Naive B cell (primary cell): ENCODE measurements at regions not wholly inside any gene's neighbourhood (a gene's known extent, or its start where the extent isn't known, plus 50 kb on each side); places are given as distances from the start of the nearest gene placed in this dataset.

Experiments used
- ATAC-seq, 2 donors: fragments of 150-1000 bp; cut with Tn5 transposase; 2 replicates each; pipeline ENCODE4 v1.10.0; 2021; ENCODE audit warnings: low read depth in 2 of 2, mild to moderate bottlenecking in 2 of 2, moderate library complexity in 2 of 2
- DNase-seq: peaks from one replicate; pipeline ENCODE4 v3.0.0; 2022
- H3K27ac Mint-ChIP-seq, 6 donors: one replicate each; pipeline ENCODE4 v1.8.0; 2020 to 2022; ENCODE audit warnings: mild to moderate bottlenecking in 6 of 6, mixed read lengths in 6 of 6, moderate library complexity in 5 of 6, inconsistent platforms in 2 of 6
- H3K27me3 Mint-ChIP-seq, 3 donors: one replicate each; pipeline ENCODE4 v1.8.0; 2021 to 2022; ENCODE audit warnings: mixed read lengths in 3 of 3, mild to moderate bottlenecking in 1 of 3
- H3K36me3 Mint-ChIP-seq, 2 donors: one replicate each; pipeline ENCODE4 v1.8.0; 2020 to 2022; ENCODE audit warnings: mixed read lengths in 2 of 2, inconsistent platforms in 1 of 2, mild to moderate bottlenecking in 1 of 2
- H3K4me1 Mint-ChIP-seq, 3 donors: one replicate each; pipeline ENCODE4 v1.8.0; 2020 to 2022; ENCODE audit warnings: mixed read lengths in 3 of 3, inconsistent platforms in 1 of 3, mild to moderate bottlenecking in 1 of 3, moderate library complexity in 1 of 3
- H3K4me3 Mint-ChIP-seq, 8 donors: one replicate each; pipeline ENCODE4 v1.8.0; 2020 to 2022; ENCODE audit warnings: mild to moderate bottlenecking in 8 of 8, mixed read lengths in 8 of 8, moderate library complexity in 8 of 8, inconsistent platforms in 2 of 8
- H3K9me3 Mint-ChIP-seq, 7 donors: one replicate each; pipeline ENCODE4 v1.8.0; 2020 to 2022; ENCODE audit warnings: mixed read lengths in 7 of 7, mild to moderate bottlenecking in 5 of 7, inconsistent platforms in 2 of 7, moderate library complexity in 1 of 7

- Mint-ChIP-seq H3K4me3 (no peak overlapping the region), H3K27me3 (no peaks in the 10 kb centered on the region), H3K9me3 (peaks cover 0 to 7% (median 2%) of the 10 kb centered on the region in 7 donors), H3K36me3 (no peaks in the 10 kb centered on the region), H3K4me1 (no peaks in the 10 kb centered on the region), H3K27ac (no peak overlapping the region)
- DNase-seq = no peak
- ATAC-seq = no peak
These were observed 365.1 kb upstream of the LMCD1 start for GRCh38 chr3:8136553-8136952.

DNA sequence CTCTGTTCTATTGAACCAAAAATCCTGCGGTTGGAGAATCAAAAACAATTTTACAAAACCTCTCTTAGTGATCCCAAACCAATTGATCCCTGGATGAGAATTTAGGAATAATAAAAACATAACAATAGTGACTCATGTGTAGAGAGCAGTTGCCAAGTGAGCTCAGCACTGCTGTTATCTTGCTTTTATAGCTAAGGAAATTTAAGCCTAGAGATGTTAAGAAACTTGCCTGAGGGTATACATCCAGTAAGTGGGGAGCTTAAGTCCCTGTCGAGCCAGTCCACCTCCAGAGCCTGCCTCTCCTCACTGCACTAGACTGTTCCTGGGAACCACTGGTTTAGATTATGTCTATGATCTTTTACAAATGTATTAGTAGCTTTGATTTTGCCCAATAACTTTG, 358.4 kb upstream of the LMCD1 start:
- Mint-ChIP-seq H3K27ac (no peak overlapping the region), H3K9me3 (peaks cover 0 to 8% (median 0%) of the 10 kb centered on the region in 7 donors), H3K27me3 (peaks cover 0 to 5% (median 0%) of the 10 kb centered on the region in 3 donors), H3K36me3 (no peaks in the 10 kb centered on the region), H3K4me3 (no peak overlapping the region), H3K4me1 (no peaks in the 10 kb centered on the region)
- ATAC-seq (no peak), DNase-seq (no peak)

DNA sequence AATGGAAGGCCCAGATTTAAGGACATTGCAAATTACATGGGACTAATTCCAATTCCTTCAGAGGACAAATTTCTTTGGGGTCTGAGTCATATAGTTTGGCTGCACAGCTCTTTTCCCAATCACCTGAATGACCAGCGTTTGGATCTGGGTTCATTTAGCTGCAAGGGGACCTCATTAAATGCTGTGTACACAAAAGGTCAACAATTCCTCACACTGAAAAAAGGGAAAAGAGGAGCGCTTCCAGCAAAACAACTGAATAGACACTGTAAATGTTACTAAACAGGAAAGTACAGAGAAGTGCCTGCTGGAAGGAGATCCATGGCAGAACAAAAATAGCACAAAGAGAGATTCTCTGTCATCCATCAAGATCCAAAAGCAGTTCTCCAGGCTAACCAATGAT, 356.0 kb upstream of the LMCD1 start:
- no peak for ATAC-seq
- H3K36me3 Mint-ChIP-seq = no peaks in the 10 kb centered on the region
- H3K27me3 Mint-ChIP-seq = peaks cover 0 to 9% (median 0%) of the 10 kb centered on the region in 3 donors
- no peak overlapping the region for H3K4me3 Mint-ChIP-seq
- H3K9me3 Mint-ChIP-seq = peaks cover 0 to 4% (median 0%) of the 10 kb centered on the region in 7 donors
- H3K4me1 Mint-ChIP-seq = no peaks in the 10 kb centered on the region
- no peak overlapping the region for H3K27ac Mint-ChIP-seq
- DNase-seq = no peak

DNA sequence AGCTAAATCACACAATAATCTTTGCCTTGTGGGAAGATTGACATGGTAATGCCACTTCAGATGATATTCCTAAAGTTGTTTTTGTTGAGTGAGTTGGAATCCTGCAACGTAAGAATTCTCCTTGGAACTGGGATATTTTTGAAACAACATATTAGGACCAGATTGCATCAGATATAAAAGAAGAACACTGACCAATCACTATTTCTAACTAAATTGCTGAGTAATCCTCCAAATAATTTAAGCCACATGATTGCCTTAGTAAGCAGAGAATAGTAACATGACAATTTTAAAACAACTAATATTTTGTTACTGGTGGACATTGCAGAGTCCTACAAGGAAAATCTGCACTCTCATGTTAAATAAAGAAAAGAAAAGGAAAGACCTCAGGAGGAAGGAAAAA, 353.9 kb upstream of the LMCD1 start:
- peaks cover 0 to 9% (median 0%) of the 10 kb centered on the region in 3 donors for H3K27me3 Mint-ChIP-seq

DNA sequence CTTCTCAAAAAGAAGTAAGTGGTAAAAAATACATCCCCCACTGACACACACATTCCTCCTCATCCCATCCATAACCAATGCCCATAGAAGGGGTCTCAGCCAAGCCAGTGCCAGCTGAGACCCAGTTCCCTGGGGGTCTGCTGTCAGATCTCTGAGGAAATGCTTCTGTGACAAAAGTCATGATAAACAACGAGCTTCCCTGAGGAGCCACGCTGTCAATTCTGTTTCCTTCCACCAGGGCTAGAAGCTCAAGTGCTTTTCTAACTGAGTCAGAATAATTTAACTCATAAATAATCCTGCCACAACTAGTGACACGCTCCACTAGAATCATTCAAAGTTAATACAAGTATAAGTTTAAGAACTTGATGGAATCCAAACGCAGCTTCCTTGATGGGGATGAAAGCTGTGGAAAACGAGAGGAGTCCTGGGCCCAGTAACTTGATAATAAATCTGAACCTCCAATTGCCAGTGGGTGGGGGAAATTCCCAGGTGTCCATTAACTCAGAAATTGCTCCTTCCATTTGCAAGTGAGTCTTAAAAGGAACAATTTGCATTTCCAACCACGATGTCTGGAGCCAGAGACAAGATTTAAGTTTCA, 348.7 kb upstream of the LMCD1 start:
- no peak for ATAC-seq
- Mint-ChIP-seq H3K27me3 (peaks cover 0 to 5% (median 0%) of the 10 kb centered on the region in 3 donors), H3K4me1 (no peaks in the 10 kb centered on the region), H3K9me3 (peaks cover 0 to 4% (median 0%) of the 10 kb centered on the region in 7 donors), H3K36me3 (no peaks in the 10 kb centered on the region), H3K4me3 (no peak overlapping the region), H3K27ac (no peak overlapping the region)
- DNase-seq = no peak

More for the DNA sequence above, 353.9 kb upstream of the LMCD1 start:
- Mint-ChIP-seq H3K4me1 (no peaks in the 10 kb centered on the region), H3K36me3 (no peaks in the 10 kb centered on the region), H3K27ac (no peak overlapping the region), H3K4me3 (no peak overlapping the region), H3K9me3 (no peaks in the 10 kb centered on the region)
- DNase-seq (no peak), ATAC-seq (no peak)

DNA sequence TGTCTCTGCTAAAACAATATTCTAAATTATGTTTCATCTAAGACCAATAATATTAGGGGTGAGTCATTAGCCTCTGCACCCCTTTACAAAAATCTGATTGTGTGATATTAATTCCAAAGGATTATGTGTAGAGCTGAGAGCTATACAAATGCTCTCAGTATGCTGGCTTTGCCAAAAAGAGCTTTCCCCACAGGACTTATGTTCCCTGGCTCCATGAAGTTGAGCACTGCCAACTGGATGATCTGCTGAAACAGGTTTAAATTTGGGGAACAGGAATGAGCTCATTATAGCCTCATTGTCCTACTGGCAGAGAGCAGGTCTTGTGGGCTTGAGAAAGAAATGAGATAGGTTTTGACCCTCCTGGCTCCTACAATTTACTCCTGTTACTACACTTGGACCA, 347.8 kb upstream of the LMCD1 start:
- Mint-ChIP-seq H3K27me3 (no peaks in the 10 kb centered on the region), H3K9me3 (peaks cover 0 to 4% (median 0%) of the 10 kb centered on the region in 7 donors), H3K27ac (no peak overlapping the region), H3K36me3 (no peaks in the 10 kb centered on the region), H3K4me3 (no peak overlapping the region), H3K4me1 (no peaks in the 10 kb centered on the region)
- no peak for ATAC-seq
- DNase-seq = no peak

- H3K27me3 Mint-ChIP-seq = no peaks in the 10 kb centered on the region
- ATAC-seq = no peak
- H3K4me1 Mint-ChIP-seq = no peaks in the 10 kb centered on the region
These were observed 347.0 kb upstream of the LMCD1 start for GRCh38 chr3:8154617-8155016.

DNA sequence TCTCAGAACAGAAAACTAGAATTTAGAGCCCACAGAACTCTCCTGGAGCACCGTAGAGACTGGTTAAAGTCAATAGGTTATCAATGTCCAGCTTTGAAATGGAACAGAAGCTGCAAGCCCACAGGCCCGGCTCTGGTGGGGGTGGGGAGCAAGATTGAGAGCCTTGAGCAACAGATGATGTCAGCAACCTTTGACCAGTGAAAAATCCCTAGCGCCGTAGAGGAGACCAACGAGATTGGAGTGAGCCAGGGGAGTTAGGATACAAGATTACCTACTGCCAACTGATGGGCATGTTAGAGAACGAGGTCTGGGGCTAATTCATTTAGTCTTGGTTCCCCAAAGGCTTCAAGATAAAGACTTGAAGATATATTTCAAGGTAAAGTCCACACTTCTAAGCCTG, 345.5 kb upstream of the LMCD1 start:
- DNase-seq (no peak), ATAC-seq (no peak)
- Mint-ChIP-seq H3K4me1 (no peaks in the 10 kb centered on the region), H3K4me3 (no peak overlapping the region), H3K9me3 (peaks cover 0 to 4% (median 0%) of the 10 kb centered on the region in 7 donors), H3K36me3 (no peaks in the 10 kb centered on the region), H3K27ac (no peak overlapping the region), H3K27me3 (no peaks in the 10 kb centered on the region)

More at GRCh38 chr3:8154617-8155016, 347.0 kb upstream of the LMCD1 start:
- H3K9me3 Mint-ChIP-seq = peaks cover 0 to 4% (median 0%) of the 10 kb centered on the region in 7 donors
- DNase-seq = no peak
- H3K27ac Mint-ChIP-seq = no peak overlapping the region
- H3K4me3 Mint-ChIP-seq = no peak overlapping the region
- H3K36me3 Mint-ChIP-seq = no peaks in the 10 kb centered on the region

DNA sequence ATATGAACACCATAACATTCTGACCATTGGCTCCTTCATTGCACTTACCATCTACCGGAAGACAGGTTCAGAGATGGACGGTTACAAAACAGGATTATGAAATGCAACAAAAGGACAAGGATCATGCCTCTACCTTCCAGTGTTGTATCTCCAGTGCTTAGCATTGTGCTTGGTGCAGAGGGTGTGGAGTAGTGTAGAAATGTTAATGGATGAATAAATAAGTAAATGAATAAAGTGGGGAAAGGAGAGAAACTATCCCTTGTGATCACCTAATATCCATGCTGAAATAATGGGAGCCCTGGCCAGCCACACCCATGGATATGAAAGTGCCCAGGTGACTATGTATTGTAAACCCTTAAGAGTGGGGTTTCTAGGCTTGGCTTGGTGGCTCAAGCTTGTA, 344.8 kb upstream of the LMCD1 start:
- DNase-seq (no peak), ATAC-seq (no peak)
- Mint-ChIP-seq H3K4me1 (no peaks in the 10 kb centered on the region), H3K27me3 (no peaks in the 10 kb centered on the region), H3K27ac (no peak overlapping the region), H3K9me3 (peaks cover 0 to 4% (median 0%) of the 10 kb centered on the region in 7 donors), H3K4me3 (no peak overlapping the region), H3K36me3 (no peaks in the 10 kb centered on the region)

DNA sequence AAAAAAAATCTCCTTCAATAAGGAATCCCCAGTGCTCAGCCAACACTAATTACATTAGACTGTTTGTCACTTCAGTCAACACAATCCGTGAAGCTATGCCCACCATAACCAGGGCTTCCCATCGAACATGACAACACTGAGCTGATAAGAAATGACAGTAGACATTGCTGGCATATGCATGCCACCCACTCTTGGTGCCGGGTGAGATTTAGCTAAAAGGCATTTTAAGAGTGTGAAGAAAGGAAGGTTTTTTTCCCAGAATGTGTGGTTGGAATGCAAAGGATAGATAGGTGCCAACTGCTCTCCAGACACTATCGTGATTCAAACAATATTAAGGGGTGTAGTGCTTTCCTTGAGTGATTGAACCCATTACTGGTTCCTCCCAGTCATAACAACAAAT, 344.0 kb upstream of the LMCD1 start:
- Mint-ChIP-seq H3K27me3 (no peaks in the 10 kb centered on the region), H3K36me3 (no peaks in the 10 kb centered on the region), H3K4me3 (no peak overlapping the region), H3K27ac (no peak overlapping the region), H3K9me3 (peaks cover 0 to 4% (median 0%) of the 10 kb centered on the region in 7 donors), H3K4me1 (no peaks in the 10 kb centered on the region)
- no peak for DNase-seq
- ATAC-seq = no peak

DNA sequence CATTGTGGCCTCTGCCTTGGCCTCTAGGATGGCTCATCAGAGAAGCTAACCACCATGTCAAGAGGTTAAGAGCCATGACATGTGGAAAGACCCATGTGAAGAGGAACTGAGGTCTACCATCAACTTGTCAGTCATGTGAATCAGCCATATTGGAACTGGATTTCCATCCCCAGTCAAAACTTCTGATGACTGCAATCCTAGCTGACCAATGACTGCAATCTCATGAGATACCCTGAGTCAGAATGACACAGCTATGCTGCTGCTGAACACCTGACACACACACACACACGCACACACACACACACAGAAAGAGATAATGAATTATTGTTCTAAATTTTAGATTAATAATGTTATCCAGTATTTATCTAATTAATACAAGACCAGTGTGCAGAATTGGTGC, 337.5 kb upstream of the LMCD1 start:
- ATAC-seq = no peak
- H3K27ac Mint-ChIP-seq = no peak overlapping the region

GRCh38 chr3:8166014-8166413, 335.6 kb upstream of the LMCD1 start:
- ATAC-seq = no peak
- Mint-ChIP-seq H3K36me3 (no peaks in the 10 kb centered on the region), H3K27me3 (no peaks in the 10 kb centered on the region), H3K4me1 (no peaks in the 10 kb centered on the region), H3K27ac (no peak overlapping the region), H3K9me3 (peaks cover 0 to 22% (median 5%) of the 10 kb centered on the region in 7 donors), H3K4me3 (no peak overlapping the region)
- no peak for DNase-seq

More for the DNA sequence above, 337.5 kb upstream of the LMCD1 start:
- Mint-ChIP-seq H3K27me3 (no peaks in the 10 kb centered on the region), H3K4me3 (no peak overlapping the region), H3K36me3 (no peaks in the 10 kb centered on the region), H3K9me3 (peaks cover 0 to 15% (median 4%) of the 10 kb centered on the region in 7 donors), H3K4me1 (no peaks in the 10 kb centered on the region)
- no peak for DNase-seq

DNA sequence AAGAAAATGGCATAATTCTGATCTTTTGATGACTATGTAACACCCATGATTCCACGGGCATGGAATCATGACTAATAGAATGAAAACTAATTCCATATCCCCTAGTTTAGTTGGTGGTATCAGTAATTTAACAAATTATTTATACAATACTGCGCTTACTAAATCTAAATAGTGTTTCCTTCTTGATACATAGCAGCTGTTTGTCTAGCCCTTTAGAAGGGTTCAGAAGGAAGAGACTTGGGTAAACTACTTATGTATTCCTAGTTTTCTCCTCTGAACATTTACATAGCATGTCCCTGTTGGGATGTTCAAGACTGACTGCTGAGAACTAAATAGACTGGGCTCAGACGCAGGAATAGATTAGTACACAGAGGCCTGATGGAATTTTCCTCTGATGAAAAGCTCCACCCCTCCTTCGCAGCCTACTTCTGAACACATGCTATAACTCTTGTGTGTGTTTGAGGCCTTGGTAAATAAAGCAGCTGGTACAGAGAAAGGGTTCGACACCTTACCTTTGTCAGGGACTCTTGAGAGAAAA, 330.6 kb upstream of the LMCD1 start:
- H3K36me3 Mint-ChIP-seq = no peaks in the 10 kb centered on the region
- no peaks in the 10 kb centered on the region for H3K4me1 Mint-ChIP-seq
- H3K4me3 Mint-ChIP-seq = no peak overlapping the region
- no peak overlapping the region for H3K27ac Mint-ChIP-seq
- DNase-seq (no peak), ATAC-seq (no peak)
- no peaks in the 10 kb centered on the region for H3K27me3 Mint-ChIP-seq
- H3K9me3 Mint-ChIP-seq = peaks cover 0 to 22% (median 5%) of the 10 kb centered on the region in 7 donors

DNA sequence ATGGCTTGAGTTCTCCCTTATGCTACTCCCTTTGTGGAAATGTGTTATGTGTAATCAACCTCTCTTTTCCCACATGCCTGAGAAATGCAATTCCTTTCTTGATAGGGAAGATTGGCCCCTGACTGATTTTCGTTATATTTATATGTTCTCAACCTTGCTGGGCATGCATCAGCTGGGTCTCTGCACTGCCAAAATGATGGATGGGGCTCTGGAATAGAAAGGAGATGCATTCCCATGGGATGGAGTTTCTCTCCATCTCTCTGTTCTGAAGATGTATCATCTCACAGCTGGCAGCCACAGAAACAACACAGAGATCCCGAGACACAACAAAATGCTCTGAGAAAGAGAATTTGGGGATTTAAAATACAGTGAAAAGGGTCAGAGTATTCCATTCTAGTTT, 327.7 kb upstream of the LMCD1 start:
- DNase-seq (no peak), ATAC-seq (no peak)
- H3K4me1 Mint-ChIP-seq = no peaks in the 10 kb centered on the region
- no peak overlapping the region for H3K27ac Mint-ChIP-seq
- no peaks in the 10 kb centered on the region for H3K36me3 Mint-ChIP-seq
- no peak overlapping the region for H3K4me3 Mint-ChIP-seq
- H3K27me3 Mint-ChIP-seq = no peaks in the 10 kb centered on the region
- peaks cover 0 to 10% (median 5%) of the 10 kb centered on the region in 7 donors for H3K9me3 Mint-ChIP-seq
